ENCODE measurements at regions not wholly inside any gene's neighbourhood (a gene's known extent, or its start where the extent isn't known, plus 50 kb on each side); places are given as distances from the start of the nearest gene placed in this dataset.

DNA sequence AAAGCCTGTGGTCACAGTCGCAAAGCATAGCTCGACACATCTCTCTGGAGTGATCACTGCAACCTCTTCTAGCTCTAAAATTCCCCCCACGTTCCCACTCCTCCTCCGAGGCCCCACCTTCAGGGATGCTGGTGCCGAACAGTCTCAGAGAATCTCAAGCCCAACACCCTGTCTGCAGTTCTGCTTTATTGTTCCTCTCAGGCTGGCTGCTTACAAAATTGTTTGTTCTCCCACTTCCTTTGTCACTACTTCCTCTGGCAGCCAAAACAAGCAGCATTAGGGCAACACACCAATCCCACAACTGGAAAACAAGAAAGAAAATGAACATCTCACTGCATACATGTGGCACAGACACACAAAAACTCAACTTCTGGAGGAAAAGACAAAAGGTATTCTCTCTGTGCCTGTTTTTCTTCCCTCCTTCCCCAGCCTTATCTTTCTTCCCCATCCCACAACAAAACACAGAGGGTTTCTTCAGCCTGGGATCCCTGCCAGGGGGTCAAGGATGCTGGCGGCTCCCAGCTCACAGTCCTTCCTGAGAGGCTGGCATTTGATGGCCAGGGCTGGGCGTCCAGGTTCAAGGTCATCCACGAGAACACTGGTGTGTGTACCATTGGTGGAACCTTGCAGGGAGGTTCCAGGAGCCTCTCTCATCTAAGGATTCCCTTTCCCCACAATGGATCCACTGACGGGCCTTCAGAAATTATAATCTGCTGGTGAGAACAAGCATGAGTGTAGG is 108.4 kb downstream of the TMCO5A start:
- TF ChIP-seq, protein P1, sequence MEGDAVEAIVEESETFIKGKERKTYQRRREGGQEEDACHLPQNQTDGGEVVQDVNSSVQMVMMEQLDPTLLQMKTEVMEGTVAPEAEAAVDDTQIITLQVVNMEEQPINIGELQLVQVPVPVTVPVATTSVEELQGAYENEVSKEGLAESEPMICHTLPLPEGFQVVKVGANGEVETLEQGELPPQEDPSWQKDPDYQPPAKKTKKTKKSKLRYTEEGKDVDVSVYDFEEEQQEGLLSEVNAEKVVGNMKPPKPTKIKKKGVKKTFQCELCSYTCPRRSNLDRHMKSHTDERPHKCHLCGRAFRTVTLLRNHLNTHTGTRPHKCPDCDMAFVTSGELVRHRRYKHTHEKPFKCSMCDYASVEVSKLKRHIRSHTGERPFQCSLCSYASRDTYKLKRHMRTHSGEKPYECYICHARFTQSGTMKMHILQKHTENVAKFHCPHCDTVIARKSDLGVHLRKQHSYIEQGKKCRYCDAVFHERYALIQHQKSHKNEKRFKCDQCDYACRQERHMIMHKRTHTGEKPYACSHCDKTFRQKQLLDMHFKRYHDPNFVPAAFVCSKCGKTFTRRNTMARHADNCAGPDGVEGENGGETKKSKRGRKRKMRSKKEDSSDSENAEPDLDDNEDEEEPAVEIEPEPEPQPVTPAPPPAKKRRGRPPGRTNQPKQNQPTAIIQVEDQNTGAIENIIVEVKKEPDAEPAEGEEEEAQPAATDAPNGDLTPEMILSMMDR (IDR thresholded peaks at IDR 0.05): no peak
- DNase-seq (ENCODE audit: low spot score): no peak
- Histone ChIP-seq H3K27ac (peak overlapping the region in 1 of 2 donors; percentile 61), H3K4me3 (no peak overlapping the region)

DNA sequence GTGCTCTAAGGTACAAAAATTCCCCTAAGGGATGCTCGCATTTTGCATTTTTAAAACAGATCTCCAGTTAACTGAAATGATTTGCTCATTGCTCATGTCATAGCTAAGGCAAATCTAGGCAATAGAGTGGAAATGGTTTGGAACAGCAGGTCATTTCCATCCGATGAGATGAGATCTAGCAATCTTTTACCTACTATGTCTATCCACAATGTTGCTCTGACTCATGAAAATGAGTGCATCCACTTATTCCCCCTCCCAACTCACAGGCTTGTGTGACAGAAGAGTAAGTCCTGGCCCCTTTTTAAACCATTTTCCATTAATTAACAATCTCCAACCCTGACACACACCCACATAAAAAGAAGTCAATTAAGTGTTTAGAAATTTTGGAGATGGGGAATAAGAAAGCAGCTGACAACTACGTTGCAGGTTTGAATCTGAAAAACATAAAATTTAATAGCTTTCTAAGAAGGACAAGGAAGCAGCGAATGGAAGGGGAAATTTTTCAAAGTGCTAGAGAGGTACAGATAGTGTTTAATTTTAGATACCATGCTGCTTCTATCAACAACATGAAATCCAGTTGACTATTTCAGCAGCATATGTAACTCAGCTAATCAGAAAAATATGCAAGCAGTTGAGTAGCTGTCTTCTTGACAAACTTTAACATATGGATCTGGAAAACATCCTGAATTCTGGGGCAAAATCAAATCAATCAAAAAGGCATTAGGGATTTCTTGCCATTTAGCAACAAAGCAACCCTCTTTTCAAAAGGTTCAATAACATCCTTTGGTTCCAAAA is 112.0 kb downstream of the TMCO5A start:
- TF ChIP-seq, protein P1 (IDR thresholded peaks at IDR 0.05): no peak
- no peak for DNase-seq (ENCODE audit: low spot score)
- Histone ChIP-seq H3K4me3 (no peak overlapping the region), H3K27ac (no peak overlapping the region)

DNA sequence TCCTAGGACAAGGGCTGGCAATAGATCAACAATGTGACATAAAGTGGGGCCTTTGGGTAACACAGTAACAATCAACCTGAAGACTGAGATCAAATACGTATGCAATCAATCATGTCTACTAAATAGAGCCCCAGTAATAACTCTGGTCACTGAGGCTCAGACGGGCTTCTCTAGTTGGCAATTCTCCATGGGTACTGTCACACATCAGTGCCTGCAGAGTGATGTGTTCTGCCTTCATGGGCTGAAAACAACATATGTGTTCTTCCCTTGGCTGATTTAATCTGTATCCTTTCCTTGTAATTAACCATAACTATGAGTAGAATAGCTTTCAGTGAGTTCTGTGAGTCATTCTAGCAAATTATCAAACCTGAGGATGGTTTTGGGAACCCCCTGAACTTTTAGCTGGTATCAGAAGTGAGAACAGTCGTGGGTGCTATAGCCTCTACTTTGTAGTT is 113.6 kb downstream of the TMCO5A start:
- TF ChIP-seq, protein P1 (IDR thresholded peaks at IDR 0.05): no peak
- DNase-seq (ENCODE audit: low spot score): no peak
- Histone ChIP-seq H3K4me3 (no peak overlapping the region), H3K27ac (no peak overlapping the region)

DNA sequence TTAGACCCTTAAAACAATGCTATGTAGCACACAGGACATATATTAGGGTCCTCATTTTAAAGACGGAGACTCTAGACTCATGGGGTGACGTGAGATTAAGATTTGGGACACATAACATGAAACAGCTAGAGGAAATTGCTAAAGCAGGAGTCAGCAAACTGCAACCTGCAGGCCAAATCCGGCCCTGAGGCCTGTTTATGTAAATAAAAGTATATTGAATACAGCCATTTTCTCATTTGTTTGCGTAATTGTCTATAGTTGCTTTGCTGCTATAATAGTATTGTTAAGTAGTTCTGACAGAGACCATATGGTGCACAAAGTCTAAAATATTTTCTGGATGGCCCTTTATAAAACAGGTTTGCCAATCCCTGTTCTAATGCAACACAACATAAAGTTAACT is 115.5 kb downstream of the TMCO5A start:
- TF ChIP-seq, protein P1 (IDR thresholded peaks at IDR 0.05): no peak
- no peak for DNase-seq (ENCODE audit: low spot score)
- no peak overlapping the region for H3K4me3 ChIP-seq
- peak overlapping the region in 1 of 2 donors; percentile 9 for H3K27ac ChIP-seq

DNA sequence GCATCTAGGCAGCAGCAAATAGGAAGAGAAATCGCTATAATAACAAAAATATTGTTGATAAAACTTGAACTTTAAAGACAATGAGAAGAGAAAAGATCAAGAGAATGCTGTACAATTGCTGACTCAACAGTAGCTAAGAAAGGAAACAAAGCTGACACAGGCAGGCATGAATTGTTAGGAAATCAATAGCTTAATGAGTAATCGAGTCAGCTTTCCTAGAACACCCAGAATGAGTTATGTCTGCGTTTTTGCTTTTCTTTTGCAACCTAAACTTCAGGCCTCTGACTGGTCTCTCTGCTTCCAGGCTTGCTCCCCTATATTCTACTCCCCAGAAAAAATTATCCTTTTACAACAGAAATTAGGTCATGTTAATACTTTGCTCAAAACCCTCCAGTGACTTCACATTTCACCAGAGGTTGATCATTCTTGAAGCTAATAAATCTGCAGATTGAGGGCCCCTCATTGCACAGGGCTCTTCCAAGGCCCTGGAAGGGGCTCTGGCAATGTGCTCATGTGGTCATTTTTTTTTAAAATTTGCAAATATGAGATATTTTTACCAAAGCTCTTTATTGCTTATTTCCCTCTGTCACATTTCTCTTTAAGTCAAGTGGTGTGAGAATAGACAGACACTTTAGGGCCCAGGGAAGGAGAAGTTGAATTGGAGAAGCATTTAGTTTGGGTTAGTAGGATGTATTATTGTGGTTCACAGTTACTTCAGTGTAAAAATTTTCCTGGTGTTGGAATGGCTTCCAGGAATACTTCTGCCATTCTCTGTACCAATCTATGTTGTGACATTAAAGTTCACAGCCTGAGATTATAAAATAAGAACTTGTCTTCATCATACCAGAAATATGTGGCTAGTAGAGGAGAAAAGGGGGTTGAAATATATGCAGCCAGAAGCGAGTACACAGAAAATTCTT is 116.3 kb downstream of the TMCO5A start:
- TF ChIP-seq, protein P1 (IDR thresholded peaks at IDR 0.05): no peak
- peak overlapping the region in 1 of 2 donors; percentile 5 for H3K27ac ChIP-seq
- no peak for DNase-seq (ENCODE audit: low spot score)
- no peak overlapping the region for H3K4me3 ChIP-seq

- TF ChIP-seq, protein P1 (IDR thresholded peaks at IDR 0.05): no peak
- no peak for DNase-seq (ENCODE audit: low spot score)
- H3K4me3 ChIP-seq: no peak overlapping the region
- no peak overlapping the region for H3K27ac ChIP-seq
Observed at GRCh38 chr15:38053205-38053604, 118.8 kb downstream of the TMCO5A start.

All from coronary artery (tissue), 2 donors.